HEK293 (cell line): ENCODE measurements at regions not wholly inside any gene's neighbourhood (a gene's known extent, or its start where the extent isn't known, plus 50 kb on each side); places are given as distances from the start of the nearest gene placed in this dataset.

Source experiments
- CTCF ChIA-PET: fragments of 350-600 bp; formaldehyde crosslinking; extraction: SDS; loops from one replicate; lab custom pipeline; 2021; ENCODE audit warnings: antibody characterized with exemption; lab: Yijun Ruan, JAX
- POLR2A ChIA-PET: fragments of 300-600 bp; formaldehyde crosslinking; extraction: SDS; loops from one replicate; lab custom pipeline; 2020; ENCODE audit warnings: antibody characterized with exemption, inconsistent platforms; lab: Yijun Ruan, JAX
- H3K27ac ChIP-seq: fragments of 200-500 bp; sonication (Bioruptor generic); 2 replicates; pipeline ENCODE4 v1.5.1; 2014; ENCODE audit warnings: low read depth, low read length, control low read depth, inconsistent platforms; ENCODE audit errors: extremely low read depth
- H3K36me3 ChIP-seq, 2 experiments: fragments of 200-500 bp in 1 of 2; sonication (Bioruptor generic) in 1 of 2; 1 replicate in 1 of 2; 2 replicates in 1 of 2; pipeline ENCODE4 v1.5.1; 2014 to 2017; ENCODE audit warnings: inconsistent platforms in 2 of 2, low read length in 2 of 2; ENCODE audit not compliant: control insufficient read depth in 2 of 2, insufficient read depth in 1 of 2
- H3K4me1 ChIP-seq: fragments of 200-500 bp; sonication (Bioruptor generic); 2 replicates; pipeline ENCODE4 v1.5.1; 2014; ENCODE audit warnings: mild to moderate bottlenecking, low read length, inconsistent platforms; ENCODE audit not compliant: control insufficient read depth, insufficient read depth
- H3K4me3 ChIP-seq: 2 replicates; pipeline ENCODE4 v1.5.1; 2011; ENCODE audit warnings: low read depth, mild to moderate bottlenecking, control low read depth, low read length, moderate library complexity
- H3K9me3 ChIP-seq: fragments of 200-500 bp; sonication (Bioruptor generic); 2 replicates; pipeline ENCODE4 v1.5.1; 2014; ENCODE audit warnings: low read depth, low read length, inconsistent platforms; ENCODE audit not compliant: control insufficient read depth, insufficient read depth
- BCL11B ChIP-seq: fragments of 450-650 bp; formaldehyde crosslinking; IDR thresholded peaks from 2 replicates; pipeline ENCODE4 v1.5.1; 2016; ENCODE audit warnings: low read depth, missing biosample characterization, missing genetic modification characterization
- HOXA7 ChIP-seq: sonication (generic); formaldehyde crosslinking; IDR thresholded peaks from 2 replicates; pipeline ENCODE4 v1.8.1; 2022; ENCODE audit warnings: missing genetic modification reagents, borderline replicate concordance
- IKZF3 ChIP-seq: fragments of 450-650 bp; IDR thresholded peaks from 2 replicates; pipeline ENCODE4 v1.5.0; 2018; ENCODE audit warnings: missing biosample characterization, mild to moderate bottlenecking, missing genetic modification characterization, moderate library complexity
- MEIS1 ChIP-seq: sonication (generic); formaldehyde crosslinking; IDR thresholded peaks from 2 replicates; pipeline ENCODE4 v1.8.1; 2022; ENCODE audit warnings: missing genetic modification reagents, mild to moderate bottlenecking, borderline replicate concordance
- SALL2 ChIP-seq: fragments of 450-650 bp; formaldehyde crosslinking; IDR thresholded peaks from 2 replicates; pipeline ENCODE4 v1.5.0; 2017; ENCODE audit warnings: missing biosample characterization, mild to moderate bottlenecking, missing genetic modification characterization, borderline replicate concordance
- TCF7L2 ChIP-seq: IDR thresholded peaks from 2 replicates; pipeline ENCODE4 v1.6.1; 2011; ENCODE audit warnings: low read depth, mild to moderate bottlenecking, inconsistent platforms, low read length, moderate library complexity, borderline replicate concordance
- ZFP37 ChIP-seq: fragments of 450-650 bp; formaldehyde crosslinking; IDR thresholded peaks from 2 replicates; pipeline ENCODE4 v1.5.1; 2016; ENCODE audit warnings: missing biosample characterization, missing genetic modification characterization
- ZFP41 ChIP-seq: fragments of 450-650 bp; formaldehyde crosslinking; IDR thresholded peaks from 2 replicates; pipeline ENCODE4 v1.5.1; 2016; ENCODE audit warnings: missing biosample characterization, missing genetic modification characterization, borderline replicate concordance
- ZNF121 ChIP-seq: fragments of 450-650 bp; formaldehyde crosslinking; IDR thresholded peaks from 2 replicates; pipeline ENCODE4 v1.5.1; 2016; ENCODE audit warnings: missing biosample characterization, missing genetic modification characterization
- ZNF184 ChIP-seq: fragments of 450-650 bp; IDR thresholded peaks from 2 replicates; pipeline ENCODE4 v1.5.1; 2018; ENCODE audit warnings: missing biosample characterization, mild to moderate bottlenecking, missing genetic modification characterization
- ZNF223 ChIP-seq: fragments of 450-650 bp; formaldehyde crosslinking; IDR thresholded peaks from 2 replicates; pipeline ENCODE4 v1.5.1; 2016; ENCODE audit warnings: missing biosample characterization, missing genetic modification characterization
- ZNF350 ChIP-seq: fragments of 450-650 bp; formaldehyde crosslinking; IDR thresholded peaks from 2 replicates; pipeline ENCODE4 v1.5.0; 2017; ENCODE audit warnings: missing biosample characterization, mild to moderate bottlenecking, missing genetic modification characterization
- ZNF366 ChIP-seq: fragments of 450-650 bp; formaldehyde crosslinking; conservative IDR thresholded peaks from 2 replicates; pipeline ENCODE4 v1.5.1; 2016; ENCODE audit warnings: missing biosample characterization, missing genetic modification characterization
- ZNF529 ChIP-seq: fragments of 450-650 bp; formaldehyde crosslinking; IDR thresholded peaks from 2 replicates; pipeline ENCODE4 v1.5.1; 2017; ENCODE audit warnings: missing genetic modification characterization, missing biosample characterization; ENCODE audit not compliant: insufficient replicate concordance
- ZNF677 ChIP-seq: fragments of 450-650 bp; IDR thresholded peaks from 2 replicates; pipeline ENCODE4 v1.5.0; 2018; ENCODE audit warnings: missing biosample characterization, mild to moderate bottlenecking, missing genetic modification characterization, moderate library complexity
- TF ChIP-seq, protein P1 (sequence below): fragments of 450-650 bp; formaldehyde crosslinking; IDR thresholded peaks from 2 replicates; pipeline ENCODE4 v1.5.1; 2016; ENCODE audit warnings: missing biosample characterization, missing genetic modification characterization
- TF ChIP-seq, protein P2 (sequence below): fragments of 450-650 bp; formaldehyde crosslinking; IDR thresholded peaks from 2 replicates; pipeline ENCODE4 v1.5.1; 2016; ENCODE audit warnings: missing biosample characterization, missing genetic modification characterization
- TF ChIP-seq, protein P3 (sequence below): fragments of 450-650 bp; IDR thresholded peaks from 2 replicates; pipeline ENCODE4 v1.5.1; 2018; ENCODE audit warnings: missing biosample characterization, mild to moderate bottlenecking, missing genetic modification characterization
- TF ChIP-seq, protein P4 (sequence below): fragments of 450-650 bp; formaldehyde crosslinking; IDR thresholded peaks from 2 replicates; pipeline ENCODE4 v1.5.1; 2016; ENCODE audit warnings: missing biosample characterization, missing genetic modification characterization
- TF ChIP-seq, protein P5 (sequence below): fragments of 450-650 bp; formaldehyde crosslinking; IDR thresholded peaks from 2 replicates; pipeline ENCODE4 v1.5.1; 2016; ENCODE audit warnings: missing biosample characterization, missing genetic modification characterization
- TF ChIP-seq, protein P6 (sequence below): fragments of 450-650 bp; formaldehyde crosslinking; IDR thresholded peaks from 2 replicates; pipeline ENCODE4 v1.5.1; 2016; ENCODE audit warnings: missing biosample characterization, missing genetic modification characterization

DNA sequence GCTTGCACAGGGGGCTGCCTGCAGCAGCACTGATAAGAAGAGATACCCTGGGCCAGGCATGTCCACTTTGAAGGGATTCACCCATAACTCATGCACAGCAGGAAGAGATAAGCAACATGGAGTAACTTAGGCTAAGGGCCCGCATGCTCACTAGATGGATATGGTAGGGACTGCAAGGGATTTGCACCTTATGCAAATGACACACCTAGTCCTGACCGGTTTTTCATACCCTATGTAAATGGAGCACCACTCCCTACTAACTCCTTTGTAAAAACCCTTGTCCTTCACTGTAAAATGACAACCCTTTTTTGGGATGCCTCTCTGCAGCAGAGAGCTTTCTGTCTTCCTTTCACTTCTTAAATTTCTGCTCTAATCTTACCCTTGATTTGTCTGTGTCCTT, 658.9 kb upstream of the CCDC179 start:
- Histone ChIP-seq H3K27ac (no peak overlapping the region), H3K4me1 (no peaks in the 10 kb centered on the region), H3K4me3 (no peak overlapping the region), H3K36me3 (no peaks in the 10 kb centered on the region), H3K9me3 (no peaks in the 10 kb centered on the region)
- ChIA-PET POLR2A (no interaction called here), CTCF (interaction anchor here (0.7 kb wide), 1 partner anchor 187 kb away, joined by 3 read pairs; no protein-coding TSS in a partner anchor)
- TF ChIP-seq ZFP37 (no peak), IKZF3 (no peak), ZNF223 (tag by site-specific recombination) (no peak), ZNF677 (no peak), ZNF350 (tag by site-specific recombination) (no peak), ZNF529 (tag by site-specific recombination) (no peak), TCF7L2 (no peak), BCL11B (no peak)
- TF ChIP-seq, protein P1, sequence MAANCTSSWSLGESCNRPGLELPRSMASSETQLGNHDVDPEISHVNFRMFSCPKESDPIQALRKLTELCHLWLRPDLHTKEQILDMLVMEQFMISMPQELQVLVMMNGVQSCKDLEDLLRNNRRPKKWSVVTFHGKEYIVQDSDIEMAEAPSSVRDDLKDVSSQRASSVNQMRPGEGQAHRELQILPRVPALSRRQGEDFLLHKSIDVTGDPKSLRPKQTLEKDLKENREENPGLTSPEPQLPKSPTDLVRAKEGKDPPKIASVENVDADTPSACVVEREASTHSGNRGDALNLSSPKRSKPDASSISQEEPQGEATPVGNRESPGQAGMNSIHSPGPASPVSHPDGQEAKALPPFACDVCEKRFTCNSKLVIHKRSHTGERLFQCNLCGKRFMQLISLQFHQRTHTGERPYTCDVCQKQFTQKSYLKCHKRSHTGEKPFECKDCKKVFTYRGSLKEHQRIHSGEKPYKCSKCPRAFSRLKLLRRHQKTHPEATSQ (tag by site-specific recombination) = no peak
- TF ChIP-seq, protein P2, sequence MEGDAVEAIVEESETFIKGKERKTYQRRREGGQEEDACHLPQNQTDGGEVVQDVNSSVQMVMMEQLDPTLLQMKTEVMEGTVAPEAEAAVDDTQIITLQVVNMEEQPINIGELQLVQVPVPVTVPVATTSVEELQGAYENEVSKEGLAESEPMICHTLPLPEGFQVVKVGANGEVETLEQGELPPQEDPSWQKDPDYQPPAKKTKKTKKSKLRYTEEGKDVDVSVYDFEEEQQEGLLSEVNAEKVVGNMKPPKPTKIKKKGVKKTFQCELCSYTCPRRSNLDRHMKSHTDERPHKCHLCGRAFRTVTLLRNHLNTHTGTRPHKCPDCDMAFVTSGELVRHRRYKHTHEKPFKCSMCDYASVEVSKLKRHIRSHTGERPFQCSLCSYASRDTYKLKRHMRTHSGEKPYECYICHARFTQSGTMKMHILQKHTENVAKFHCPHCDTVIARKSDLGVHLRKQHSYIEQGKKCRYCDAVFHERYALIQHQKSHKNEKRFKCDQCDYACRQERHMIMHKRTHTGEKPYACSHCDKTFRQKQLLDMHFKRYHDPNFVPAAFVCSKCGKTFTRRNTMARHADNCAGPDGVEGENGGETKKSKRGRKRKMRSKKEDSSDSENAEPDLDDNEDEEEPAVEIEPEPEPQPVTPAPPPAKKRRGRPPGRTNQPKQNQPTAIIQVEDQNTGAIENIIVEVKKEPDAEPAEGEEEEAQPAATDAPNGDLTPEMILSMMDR = no peak
- TF ChIP-seq, protein P3, sequence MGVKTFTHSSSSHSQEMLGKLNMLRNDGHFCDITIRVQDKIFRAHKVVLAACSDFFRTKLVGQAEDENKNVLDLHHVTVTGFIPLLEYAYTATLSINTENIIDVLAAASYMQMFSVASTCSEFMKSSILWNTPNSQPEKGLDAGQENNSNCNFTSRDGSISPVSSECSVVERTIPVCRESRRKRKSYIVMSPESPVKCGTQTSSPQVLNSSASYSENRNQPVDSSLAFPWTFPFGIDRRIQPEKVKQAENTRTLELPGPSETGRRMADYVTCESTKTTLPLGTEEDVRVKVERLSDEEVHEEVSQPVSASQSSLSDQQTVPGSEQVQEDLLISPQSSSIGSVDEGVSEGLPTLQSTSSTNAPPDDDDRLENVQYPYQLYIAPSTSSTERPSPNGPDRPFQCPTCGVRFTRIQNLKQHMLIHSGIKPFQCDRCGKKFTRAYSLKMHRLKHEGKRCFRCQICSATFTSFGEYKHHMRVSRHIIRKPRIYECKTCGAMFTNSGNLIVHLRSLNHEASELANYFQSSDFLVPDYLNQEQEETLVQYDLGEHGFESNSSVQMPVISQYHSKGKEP = no peak
- TF ChIP-seq, protein P4, sequence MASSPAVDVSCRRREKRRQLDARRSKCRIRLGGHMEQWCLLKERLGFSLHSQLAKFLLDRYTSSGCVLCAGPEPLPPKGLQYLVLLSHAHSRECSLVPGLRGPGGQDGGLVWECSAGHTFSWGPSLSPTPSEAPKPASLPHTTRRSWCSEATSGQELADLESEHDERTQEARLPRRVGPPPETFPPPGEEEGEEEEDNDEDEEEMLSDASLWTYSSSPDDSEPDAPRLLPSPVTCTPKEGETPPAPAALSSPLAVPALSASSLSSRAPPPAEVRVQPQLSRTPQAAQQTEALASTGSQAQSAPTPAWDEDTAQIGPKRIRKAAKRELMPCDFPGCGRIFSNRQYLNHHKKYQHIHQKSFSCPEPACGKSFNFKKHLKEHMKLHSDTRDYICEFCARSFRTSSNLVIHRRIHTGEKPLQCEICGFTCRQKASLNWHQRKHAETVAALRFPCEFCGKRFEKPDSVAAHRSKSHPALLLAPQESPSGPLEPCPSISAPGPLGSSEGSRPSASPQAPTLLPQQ (tag by site-specific recombination) = no peak

DNA sequence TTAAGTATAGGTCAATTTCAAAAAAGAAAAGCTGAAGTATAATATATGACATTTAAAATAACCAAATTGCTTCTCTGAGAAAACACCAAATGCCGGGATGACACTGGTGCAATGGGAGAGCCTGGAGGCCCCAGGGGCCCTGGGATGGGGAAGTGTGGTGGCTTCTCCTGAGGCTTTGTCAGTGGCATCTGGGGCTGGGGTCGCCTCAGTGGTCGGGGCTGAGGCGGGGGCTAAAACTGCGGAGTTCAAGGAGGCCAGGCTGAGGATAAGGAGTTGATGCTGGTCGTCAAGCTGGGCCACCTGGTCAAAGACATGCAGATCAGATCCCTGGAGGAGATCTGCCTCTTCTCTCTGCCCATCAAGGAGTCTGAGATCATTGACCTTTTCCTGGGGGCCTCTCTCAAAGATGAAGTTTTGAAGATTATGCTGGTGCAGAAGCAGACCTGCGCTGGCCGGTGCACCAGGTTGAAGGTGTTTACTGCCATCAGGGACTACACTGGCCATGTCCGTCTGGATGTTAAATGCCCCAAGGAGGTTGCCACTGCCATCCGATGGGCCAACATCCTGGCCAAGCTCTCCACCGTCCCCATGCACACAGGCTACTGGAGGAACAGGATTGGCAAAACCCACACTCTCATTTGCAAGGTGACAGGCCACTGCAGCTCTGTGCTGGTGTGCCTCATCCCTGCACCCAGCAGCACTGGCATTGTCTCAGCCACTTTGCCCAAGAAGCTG, 660.1 kb upstream of the CCDC179 start:
- POLR2A ChIA-PET = no interaction called here
- CTCF ChIA-PET = no interaction called here
- H3K36me3 ChIP-seq = no peaks in the 10 kb centered on the region
- no peak overlapping the region for H3K4me3 ChIP-seq
- TF ChIP-seq, protein P5, sequence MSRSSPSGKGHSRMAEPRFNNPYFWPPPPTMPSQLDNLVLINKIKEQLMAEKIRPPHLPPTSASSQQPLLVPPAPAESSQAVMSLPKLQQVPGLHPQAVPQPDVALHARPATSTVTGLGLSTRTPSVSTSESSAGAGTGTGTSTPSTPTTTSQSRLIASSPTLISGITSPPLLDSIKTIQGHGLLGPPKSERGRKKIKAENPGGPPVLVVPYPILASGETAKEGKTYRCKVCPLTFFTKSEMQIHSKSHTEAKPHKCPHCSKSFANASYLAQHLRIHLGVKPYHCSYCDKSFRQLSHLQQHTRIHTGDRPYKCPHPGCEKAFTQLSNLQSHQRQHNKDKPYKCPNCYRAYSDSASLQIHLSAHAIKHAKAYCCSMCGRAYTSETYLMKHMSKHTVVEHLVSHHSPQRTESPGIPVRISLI = no peak
- TF ChIP-seq HOXA7 (no peak), ZNF184 (tag by site-specific recombination) (no peak), ZNF121 (tag by site-specific recombination) (no peak), MEIS1 (no peak), ZFP41 (tag by site-specific recombination) (no peak), ZNF366 (no peak), SALL2 (tag by site-specific recombination) (no peak)
- TF ChIP-seq, protein P6, sequence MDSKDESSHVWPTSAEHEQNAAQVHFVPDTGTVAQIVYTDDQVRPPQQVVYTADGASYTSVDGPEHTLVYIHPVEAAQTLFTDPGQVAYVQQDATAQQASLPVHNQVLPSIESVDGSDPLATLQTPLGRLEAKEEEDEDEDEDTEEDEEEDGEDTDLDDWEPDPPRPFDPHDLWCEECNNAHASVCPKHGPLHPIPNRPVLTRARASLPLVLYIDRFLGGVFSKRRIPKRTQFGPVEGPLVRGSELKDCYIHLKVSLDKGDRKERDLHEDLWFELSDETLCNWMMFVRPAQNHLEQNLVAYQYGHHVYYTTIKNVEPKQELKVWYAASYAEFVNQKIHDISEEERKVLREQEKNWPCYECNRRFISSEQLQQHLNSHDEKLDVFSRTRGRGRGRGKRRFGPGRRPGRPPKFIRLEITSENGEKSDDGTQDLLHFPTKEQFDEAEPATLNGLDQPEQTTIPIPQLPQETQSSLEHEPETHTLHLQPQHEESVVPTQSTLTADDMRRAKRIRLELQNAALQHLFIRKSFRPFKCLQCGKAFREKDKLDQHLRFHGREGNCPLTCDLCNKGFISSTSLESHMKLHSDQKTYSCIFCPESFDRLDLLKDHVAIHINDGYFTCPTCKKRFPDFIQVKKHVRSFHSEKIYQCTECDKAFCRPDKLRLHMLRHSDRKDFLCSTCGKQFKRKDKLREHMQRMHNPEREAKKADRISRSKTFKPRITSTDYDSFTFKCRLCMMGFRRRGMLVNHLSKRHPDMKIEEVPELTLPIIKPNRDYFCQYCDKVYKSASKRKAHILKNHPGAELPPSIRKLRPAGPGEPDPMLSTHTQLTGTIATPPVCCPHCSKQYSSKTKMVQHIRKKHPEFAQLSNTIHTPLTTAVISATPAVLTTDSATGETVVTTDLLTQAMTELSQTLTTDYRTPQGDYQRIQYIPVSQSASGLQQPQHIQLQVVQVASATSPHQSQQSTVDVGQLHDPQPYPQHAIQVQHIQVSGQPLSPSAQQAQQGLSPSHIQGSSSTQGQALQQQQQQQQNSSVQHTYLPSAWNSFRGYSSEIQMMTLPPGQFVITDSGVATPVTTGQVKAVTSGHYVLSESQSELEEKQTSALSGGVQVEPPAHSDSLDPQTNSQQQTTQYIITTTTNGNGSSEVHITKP (tag by site-specific recombination) = no peak
- no peaks in the 10 kb centered on the region for H3K9me3 ChIP-seq
- H3K4me1 ChIP-seq = no peaks in the 10 kb centered on the region
- no peak overlapping the region for H3K27ac ChIP-seq
